H1 (cell line): ENCODE measurements at regions not wholly inside any gene's neighbourhood (a gene's known extent, or its start where the extent isn't known, plus 50 kb on each side); places are given as distances from the start of the nearest gene placed in this dataset.

Experiments
- CHD2 ChIP-seq: IDR thresholded peaks from 2 replicates; pipeline ENCODE4 v1.6.1; 2012; ENCODE audit warnings: low read length, improper control_type of control experiment
- CREB1 ChIP-seq: IDR thresholded peaks from 2 replicates; pipeline ENCODE4 v1.6.1; 2012; ENCODE audit warnings: inconsistent platforms
- EP300 ChIP-seq, 2 experiments: IDR thresholded peaks; 1 replicate in 1 of 2; 2 replicates in 1 of 2; pipeline ENCODE4 v1.6.1; 2011 to 2012; ENCODE audit warnings: low read depth in 2 of 2, low read length in 2 of 2, mild to moderate bottlenecking in 2 of 2, borderline replicate concordance in 1 of 2, inconsistent platforms in 1 of 2, moderate library complexity in 1 of 2
- POU5F1 ChIP-seq: IDR thresholded peaks from 2 replicates; pipeline ENCODE4 v1.6.1; 2011; ENCODE audit warnings: low read depth, mild to moderate bottlenecking, low read length, moderate library complexity
- SAP30 ChIP-seq: fragments of 300-600 bp; sonication (generic); IDR thresholded peaks from 2 replicates; pipeline ENCODE4 v1.7.1; 2012; ENCODE audit warnings: low read length, moderate library complexity, mild to moderate bottlenecking, inconsistent platforms; ENCODE audit not compliant: insufficient read depth, insufficient replicate concordance
- SIN3A ChIP-seq, 2 experiments: IDR thresholded peaks in 1 of 2; conservative IDR thresholded peaks in 1 of 2; 2 replicates each; pipeline ENCODE4 v1.6.1; 2011 to 2012; ENCODE audit warnings: low read length in 2 of 2, improper control_type of control experiment in 1 of 2, low read depth in 1 of 2, mild to moderate bottlenecking in 1 of 2
- SP1 ChIP-seq: IDR thresholded peaks from 2 replicates; pipeline ENCODE4 v1.6.1; 2011; ENCODE audit warnings: low read depth, low read length
- SP2 ChIP-seq: IDR thresholded peaks from 2 replicates; pipeline ENCODE4 v1.6.1; 2012; ENCODE audit warnings: mild to moderate bottlenecking, low read length, inconsistent platforms
- TF ChIP-seq, protein P1 (sequence below): fragments of 300-600 bp; sonication (generic); IDR thresholded peaks from 2 replicates; pipeline ENCODE4 v1.7.1; 2012; ENCODE audit warnings: low read length, moderate library complexity, mild to moderate bottlenecking, inconsistent platforms; ENCODE audit not compliant: insufficient replicate concordance
- TF ChIP-seq, protein P2 (sequence below): IDR thresholded peaks from 2 replicates; pipeline ENCODE4 v1.6.1; 2012; ENCODE audit warnings: inconsistent platforms
- TF ChIP-seq, protein P3 (sequence below): IDR thresholded peaks from 2 replicates; pipeline ENCODE4 v1.6.1; 2011; ENCODE audit warnings: low read depth, mild to moderate bottlenecking, low read length; ENCODE audit not compliant: insufficient read depth

DNA sequence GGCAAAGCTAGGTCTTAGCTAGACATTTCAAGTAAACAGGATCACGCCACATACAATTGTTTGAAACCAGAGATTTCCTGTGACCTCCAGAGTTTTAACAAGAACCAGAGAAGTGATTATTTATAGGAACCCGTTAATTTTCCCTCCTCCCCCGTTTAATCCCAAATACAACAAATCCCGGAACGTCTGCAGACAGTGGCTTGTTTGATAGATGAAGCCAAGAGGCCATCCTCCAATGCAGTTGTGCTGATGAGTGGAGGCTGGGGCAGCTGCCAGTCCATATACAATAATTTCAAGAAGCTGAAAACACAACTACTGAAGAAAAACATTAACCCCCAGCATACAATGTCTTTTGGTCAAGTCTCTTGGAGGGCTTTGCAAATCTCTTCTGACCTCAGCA is 971.6 kb upstream of the ZNF722 start (continued):
- TF ChIP-seq, protein P1, sequence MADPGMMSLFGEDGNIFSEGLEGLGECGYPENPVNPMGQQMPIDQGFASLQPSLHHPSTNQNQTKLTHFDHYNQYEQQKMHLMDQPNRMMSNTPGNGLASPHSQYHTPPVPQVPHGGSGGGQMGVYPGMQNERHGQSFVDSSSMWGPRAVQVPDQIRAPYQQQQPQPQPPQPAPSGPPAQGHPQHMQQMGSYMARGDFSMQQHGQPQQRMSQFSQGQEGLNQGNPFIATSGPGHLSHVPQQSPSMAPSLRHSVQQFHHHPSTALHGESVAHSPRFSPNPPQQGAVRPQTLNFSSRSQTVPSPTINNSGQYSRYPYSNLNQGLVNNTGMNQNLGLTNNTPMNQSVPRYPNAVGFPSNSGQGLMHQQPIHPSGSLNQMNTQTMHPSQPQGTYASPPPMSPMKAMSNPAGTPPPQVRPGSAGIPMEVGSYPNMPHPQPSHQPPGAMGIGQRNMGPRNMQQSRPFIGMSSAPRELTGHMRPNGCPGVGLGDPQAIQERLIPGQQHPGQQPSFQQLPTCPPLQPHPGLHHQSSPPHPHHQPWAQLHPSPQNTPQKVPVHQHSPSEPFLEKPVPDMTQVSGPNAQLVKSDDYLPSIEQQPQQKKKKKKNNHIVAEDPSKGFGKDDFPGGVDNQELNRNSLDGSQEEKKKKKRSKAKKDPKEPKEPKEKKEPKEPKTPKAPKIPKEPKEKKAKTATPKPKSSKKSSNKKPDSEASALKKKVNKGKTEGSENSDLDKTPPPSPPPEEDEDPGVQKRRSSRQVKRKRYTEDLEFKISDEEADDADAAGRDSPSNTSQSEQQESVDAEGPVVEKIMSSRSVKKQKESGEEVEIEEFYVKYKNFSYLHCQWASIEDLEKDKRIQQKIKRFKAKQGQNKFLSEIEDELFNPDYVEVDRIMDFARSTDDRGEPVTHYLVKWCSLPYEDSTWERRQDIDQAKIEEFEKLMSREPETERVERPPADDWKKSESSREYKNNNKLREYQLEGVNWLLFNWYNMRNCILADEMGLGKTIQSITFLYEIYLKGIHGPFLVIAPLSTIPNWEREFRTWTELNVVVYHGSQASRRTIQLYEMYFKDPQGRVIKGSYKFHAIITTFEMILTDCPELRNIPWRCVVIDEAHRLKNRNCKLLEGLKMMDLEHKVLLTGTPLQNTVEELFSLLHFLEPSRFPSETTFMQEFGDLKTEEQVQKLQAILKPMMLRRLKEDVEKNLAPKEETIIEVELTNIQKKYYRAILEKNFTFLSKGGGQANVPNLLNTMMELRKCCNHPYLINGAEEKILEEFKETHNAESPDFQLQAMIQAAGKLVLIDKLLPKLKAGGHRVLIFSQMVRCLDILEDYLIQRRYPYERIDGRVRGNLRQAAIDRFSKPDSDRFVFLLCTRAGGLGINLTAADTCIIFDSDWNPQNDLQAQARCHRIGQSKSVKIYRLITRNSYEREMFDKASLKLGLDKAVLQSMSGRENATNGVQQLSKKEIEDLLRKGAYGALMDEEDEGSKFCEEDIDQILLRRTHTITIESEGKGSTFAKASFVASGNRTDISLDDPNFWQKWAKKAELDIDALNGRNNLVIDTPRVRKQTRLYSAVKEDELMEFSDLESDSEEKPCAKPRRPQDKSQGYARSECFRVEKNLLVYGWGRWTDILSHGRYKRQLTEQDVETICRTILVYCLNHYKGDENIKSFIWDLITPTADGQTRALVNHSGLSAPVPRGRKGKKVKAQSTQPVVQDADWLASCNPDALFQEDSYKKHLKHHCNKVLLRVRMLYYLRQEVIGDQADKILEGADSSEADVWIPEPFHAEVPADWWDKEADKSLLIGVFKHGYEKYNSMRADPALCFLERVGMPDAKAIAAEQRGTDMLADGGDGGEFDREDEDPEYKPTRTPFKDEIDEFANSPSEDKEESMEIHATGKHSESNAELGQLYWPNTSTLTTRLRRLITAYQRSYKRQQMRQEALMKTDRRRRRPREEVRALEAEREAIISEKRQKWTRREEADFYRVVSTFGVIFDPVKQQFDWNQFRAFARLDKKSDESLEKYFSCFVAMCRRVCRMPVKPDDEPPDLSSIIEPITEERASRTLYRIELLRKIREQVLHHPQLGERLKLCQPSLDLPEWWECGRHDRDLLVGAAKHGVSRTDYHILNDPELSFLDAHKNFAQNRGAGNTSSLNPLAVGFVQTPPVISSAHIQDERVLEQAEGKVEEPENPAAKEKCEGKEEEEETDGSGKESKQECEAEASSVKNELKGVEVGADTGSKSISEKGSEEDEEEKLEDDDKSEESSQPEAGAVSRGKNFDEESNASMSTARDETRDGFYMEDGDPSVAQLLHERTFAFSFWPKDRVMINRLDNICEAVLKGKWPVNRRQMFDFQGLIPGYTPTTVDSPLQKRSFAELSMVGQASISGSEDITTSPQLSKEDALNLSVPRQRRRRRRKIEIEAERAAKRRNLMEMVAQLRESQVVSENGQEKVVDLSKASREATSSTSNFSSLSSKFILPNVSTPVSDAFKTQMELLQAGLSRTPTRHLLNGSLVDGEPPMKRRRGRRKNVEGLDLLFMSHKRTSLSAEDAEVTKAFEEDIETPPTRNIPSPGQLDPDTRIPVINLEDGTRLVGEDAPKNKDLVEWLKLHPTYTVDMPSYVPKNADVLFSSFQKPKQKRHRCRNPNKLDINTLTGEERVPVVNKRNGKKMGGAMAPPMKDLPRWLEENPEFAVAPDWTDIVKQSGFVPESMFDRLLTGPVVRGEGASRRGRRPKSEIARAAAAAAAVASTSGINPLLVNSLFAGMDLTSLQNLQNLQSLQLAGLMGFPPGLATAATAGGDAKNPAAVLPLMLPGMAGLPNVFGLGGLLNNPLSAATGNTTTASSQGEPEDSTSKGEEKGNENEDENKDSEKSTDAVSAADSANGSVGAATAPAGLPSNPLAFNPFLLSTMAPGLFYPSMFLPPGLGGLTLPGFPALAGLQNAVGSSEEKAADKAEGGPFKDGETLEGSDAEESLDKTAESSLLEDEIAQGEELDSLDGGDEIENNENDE = no peak
- TF ChIP-seq CHD2 (no peak), SAP30 (no peak), SP1 (no peak), SP2 (no peak), EP300 (IDR thresholded peaks at IDR 0.05; ENCODE audit: borderline replicate concordance in 1 of 2, low read depth in 2 of 2, low read length in 2 of 2) (no peak), CREB1 (no peak), SIN3A (conservative IDR thresholded peaks at IDR 0.05 in 1 of 2, IDR thresholded peaks at IDR 0.05 in 1 of 2; ENCODE audit: low read depth in 1 of 2, low read length in 2 of 2) (no peak), POU5F1 (no peak)
- TF ChIP-seq, protein P2, sequence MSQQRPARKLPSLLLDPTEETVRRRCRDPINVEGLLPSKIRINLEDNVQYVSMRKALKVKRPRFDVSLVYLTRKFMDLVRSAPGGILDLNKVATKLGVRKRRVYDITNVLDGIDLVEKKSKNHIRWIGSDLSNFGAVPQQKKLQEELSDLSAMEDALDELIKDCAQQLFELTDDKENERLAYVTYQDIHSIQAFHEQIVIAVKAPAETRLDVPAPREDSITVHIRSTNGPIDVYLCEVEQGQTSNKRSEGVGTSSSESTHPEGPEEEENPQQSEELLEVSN = no peak
- TF ChIP-seq, protein P3, sequence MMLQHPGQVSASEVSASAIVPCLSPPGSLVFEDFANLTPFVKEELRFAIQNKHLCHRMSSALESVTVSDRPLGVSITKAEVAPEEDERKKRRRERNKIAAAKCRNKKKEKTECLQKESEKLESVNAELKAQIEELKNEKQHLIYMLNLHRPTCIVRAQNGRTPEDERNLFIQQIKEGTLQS = no peak
